OCI-LY1 (cell line): ENCODE measurements at regions not wholly inside any gene's neighbourhood (a gene's known extent, or its start where the extent isn't known, plus 50 kb on each side); places are given as distances from the start of the nearest gene placed in this dataset.

Experiments
- EZH2 ChIP-seq: fragments of 200-600 bp; sonication (generic), shearing (Covaris generic); IDR thresholded peaks from 2 replicates; pipeline ENCODE4 v1.8.0; 2017; ENCODE audit warnings: borderline replicate concordance, mixed run types, mild to moderate bottlenecking, antibody characterized with exemption, low read length, moderate library complexity, mixed read lengths
- TF ChIP-seq, protein P1 (sequence below): fragments of 200-600 bp; sonication (generic), shearing (Covaris generic); IDR thresholded peaks from 2 replicates; pipeline ENCODE4 v1.5.1; 2017; ENCODE audit warnings: mild to moderate bottlenecking, antibody characterized with exemption, low read length, moderate library complexity, mixed read lengths

DNA sequence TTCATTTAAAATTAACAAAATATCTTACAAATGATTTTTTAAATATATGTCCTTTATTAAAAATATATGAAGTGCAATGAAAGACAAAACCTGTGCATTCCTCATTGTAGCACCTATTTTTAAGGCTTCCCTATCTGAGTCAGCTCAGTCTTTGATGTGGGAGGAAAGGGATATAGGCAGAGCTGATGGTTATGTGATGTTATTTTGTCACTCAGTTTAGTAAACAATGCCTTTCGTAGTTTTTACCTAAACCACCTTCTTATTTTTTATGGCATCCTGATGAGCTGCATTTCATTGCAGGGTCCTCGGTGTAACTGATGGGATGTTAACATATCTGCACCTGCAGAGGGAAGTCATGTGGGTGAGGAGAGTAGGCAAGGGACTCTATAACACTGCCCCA lies 58.9 kb upstream of the FRMD6 start:
- TF ChIP-seq, protein P1, sequence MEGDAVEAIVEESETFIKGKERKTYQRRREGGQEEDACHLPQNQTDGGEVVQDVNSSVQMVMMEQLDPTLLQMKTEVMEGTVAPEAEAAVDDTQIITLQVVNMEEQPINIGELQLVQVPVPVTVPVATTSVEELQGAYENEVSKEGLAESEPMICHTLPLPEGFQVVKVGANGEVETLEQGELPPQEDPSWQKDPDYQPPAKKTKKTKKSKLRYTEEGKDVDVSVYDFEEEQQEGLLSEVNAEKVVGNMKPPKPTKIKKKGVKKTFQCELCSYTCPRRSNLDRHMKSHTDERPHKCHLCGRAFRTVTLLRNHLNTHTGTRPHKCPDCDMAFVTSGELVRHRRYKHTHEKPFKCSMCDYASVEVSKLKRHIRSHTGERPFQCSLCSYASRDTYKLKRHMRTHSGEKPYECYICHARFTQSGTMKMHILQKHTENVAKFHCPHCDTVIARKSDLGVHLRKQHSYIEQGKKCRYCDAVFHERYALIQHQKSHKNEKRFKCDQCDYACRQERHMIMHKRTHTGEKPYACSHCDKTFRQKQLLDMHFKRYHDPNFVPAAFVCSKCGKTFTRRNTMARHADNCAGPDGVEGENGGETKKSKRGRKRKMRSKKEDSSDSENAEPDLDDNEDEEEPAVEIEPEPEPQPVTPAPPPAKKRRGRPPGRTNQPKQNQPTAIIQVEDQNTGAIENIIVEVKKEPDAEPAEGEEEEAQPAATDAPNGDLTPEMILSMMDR, result no peak
- TF ChIP-seq EZH2, result no peak
